ENCODE measurements at regions not wholly inside any gene's neighbourhood (a gene's known extent, or its start where the extent isn't known, plus 50 kb on each side); places are given as distances from the start of the nearest gene placed in this dataset.
"Not testable (repeated sequence)": the region's sequence is repeated elsewhere in the genome, so short reads cannot be mapped to it uniquely, and the experiment has no call there.

- no peak for DNase-seq
Measured at GRCh38 chr4:67035986-67036385, 509.3 kb downstream of the CENPC start.

- peak; percentile 98 for DNase-seq
Measured at GRCh38 chr4:67035501-67035900, 509.8 kb downstream of the CENPC start.

- peak; percentile 29 for DNase-seq
Measured at GRCh38 chr4:67030636-67031035, 514.7 kb downstream of the CENPC start.

- DNase-seq: no peak
Measured at GRCh38 chr4:67020438-67020797, 524.9 kb downstream of the CENPC start.

- peak; percentile 82 for DNase-seq
Measured at GRCh38 chr4:67019686-67020437, 525.4 kb downstream of the CENPC start.

GRCh38 chr4:67014592-67014991 is 530.7 kb downstream of the CENPC start:
- peak; percentile 39 for DNase-seq

GRCh38 chr4:67006791-67007190 is 538.5 kb downstream of the CENPC start:
- no peak for DNase-seq

- no peak for DNase-seq
Measured at GRCh38 chr4:66991521-66991920, 553.8 kb downstream of the CENPC start.

GRCh38 chr4:66974665-66975064 is 570.6 kb downstream of the CENPC start:
- DNase-seq: no peak

GRCh38 chr4:66972087-66972486 is 573.2 kb downstream of the CENPC start:
- DNase-seq: no peak

- DNase-seq: no peak
Measured at GRCh38 chr4:66964467-66964866, 580.8 kb downstream of the CENPC start.

GRCh38 chr4:66963084-66963483 is 582.2 kb downstream of the CENPC start:
- DNase-seq: no peak

GRCh38 chr4:66959207-66959606 is 586.1 kb downstream of the CENPC start:
- DNase-seq: no peak

GRCh38 chr4:66956852-66957251 is 588.5 kb downstream of the CENPC start:
- DNase-seq: no peak

- no peak for DNase-seq
Measured at GRCh38 chr4:66956426-66956825, 588.9 kb downstream of the CENPC start.

- DNase-seq: no peak
Measured at GRCh38 chr4:66955784-66956183, 589.5 kb downstream of the CENPC start.

GRCh38 chr4:66949419-66949818 is 595.9 kb downstream of the CENPC start:
- DNase-seq: no peak

- no peak for DNase-seq
Measured at GRCh38 chr4:66946761-66947160, 598.5 kb downstream of the CENPC start.

GRCh38 chr4:66943112-66943511 is 602.2 kb downstream of the CENPC start:
- no peak for DNase-seq

GRCh38 chr4:66931981-66932380 is 613.3 kb downstream of the CENPC start:
- DNase-seq: not testable (repeated sequence)

GRCh38 chr4:66930206-66930605 is 615.1 kb downstream of the CENPC start:
- DNase-seq: no peak

GRCh38 chr4:66929748-66930147 is 615.6 kb downstream of the CENPC start:
- no peak for DNase-seq

GRCh38 chr4:66928881-66929280 is 616.4 kb downstream of the CENPC start:
- not testable (repeated sequence) for DNase-seq

GRCh38 chr4:66927937-66928336 is 617.4 kb downstream of the CENPC start:
- DNase-seq: no peak

GRCh38 chr4:66926687-66927086 is 618.6 kb downstream of the CENPC start:
- DNase-seq: no peak

Measured in fibroblast of skin of back (primary cell).